DND-41 (cell line): ENCODE measurements at regions not wholly inside any gene's neighbourhood (a gene's known extent, or its start where the extent isn't known, plus 50 kb on each side); places are given as distances from the start of the nearest gene placed in this dataset.

Experiments used
- CTCF ChIP-seq: IDR thresholded peaks from 2 replicates; pipeline ENCODE4 v1.5.1; 2012; ENCODE audit warnings: borderline replicate concordance, low read length, moderate library complexity, mild to moderate bottlenecking; ENCODE audit not compliant: poor library complexity, severe bottlenecking; ENCODE audit errors: extremely low read depth
- EZH2 ChIP-seq: IDR thresholded peaks from 3 replicates; pipeline ENCODE4 v1.6.1; 2012; ENCODE audit warnings: borderline replicate concordance, low read depth, mild to moderate bottlenecking, moderate library complexity, low read length, inconsistent platforms; ENCODE audit not compliant: severe bottlenecking

DNA sequence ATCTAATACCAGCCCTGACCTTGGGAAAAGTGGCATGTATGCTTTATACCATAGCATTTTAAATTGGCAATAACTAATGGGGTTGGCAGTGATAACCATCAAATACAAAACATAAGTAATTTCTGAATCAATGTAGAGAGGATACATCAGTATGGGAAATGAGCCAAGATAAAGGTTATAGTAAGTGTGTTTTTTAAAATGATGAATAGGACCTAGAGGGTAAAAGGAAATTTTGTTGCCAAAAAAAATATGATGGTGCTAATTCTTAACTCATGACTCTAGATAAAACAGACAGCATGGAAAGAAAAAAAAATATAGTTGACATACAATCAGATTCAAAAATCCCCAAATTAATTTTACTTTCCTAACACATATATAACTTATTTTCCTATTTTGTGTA lies 75.4 kb upstream of the ROBO1 start:
- TF ChIP-seq CTCF (no peak), EZH2 (no peak)
